Hepatocyte (in vitro differentiated cells): ENCODE measurements at regions not wholly inside any gene's neighbourhood (a gene's known extent, or its start where the extent isn't known, plus 50 kb on each side); places are given as distances from the start of the nearest gene placed in this dataset.

ENCODE experiments used
- DNase-seq: peaks from one replicate; pipeline ENCODE4 v3.0.0-alpha.2; 2016; ENCODE audit warnings: low spot score
- H2AFZ ChIP-seq: fragments of 200-600 bp; sonication (generic); 2 replicates; pipeline ENCODE4 v1.6.0; 2016; ENCODE audit warnings: antibody characterized with exemption, mild to moderate bottlenecking
- H3K27ac ChIP-seq: fragments of 200-600 bp; sonication (generic); 2 replicates; pipeline ENCODE4 v1.5.1; 2016; ENCODE audit warnings: mild to moderate bottlenecking
- H3K27me3 ChIP-seq: fragments of 200-600 bp; sonication (generic); 2 replicates; pipeline ENCODE4 v1.6.1; 2016
- H3K36me3 ChIP-seq: fragments of 200-600 bp; sonication (generic); replicated peaks from 2 replicates; pipeline ENCODE4 v1.5.1; 2016; ENCODE audit warnings: low read depth; ENCODE audit not compliant: insufficient read depth
- H3K4me1 ChIP-seq: fragments of 200-600 bp; sonication (generic); 2 replicates; pipeline ENCODE4 v1.5.1; 2016; ENCODE audit warnings: mild to moderate bottlenecking, moderate library complexity; ENCODE audit not compliant: insufficient read depth
- H3K4me2 ChIP-seq: fragments of 200-600 bp; sonication (generic); 2 replicates; pipeline ENCODE4 v1.6.0; 2016
- H3K4me3 ChIP-seq: fragments of 200-600 bp; sonication (generic); 2 replicates; pipeline ENCODE4 v1.5.1; 2016; ENCODE audit warnings: mild to moderate bottlenecking
- H3K79me2 ChIP-seq: fragments of 200-600 bp; sonication (generic); 2 replicates; pipeline ENCODE4 v1.6.0; 2017; ENCODE audit warnings: mild to moderate bottlenecking
- H3K9me2 ChIP-seq: fragments of 200-600 bp; sonication (generic); replicated peaks from 2 replicates; pipeline ENCODE4 v1.6.0; 2017; ENCODE audit warnings: mild to moderate bottlenecking; ENCODE audit not compliant: insufficient read depth
- H3K9me3 ChIP-seq: fragments of 200-600 bp; sonication (generic); 2 replicates; pipeline ENCODE4 v1.5.1; 2016; ENCODE audit warnings: low read depth, mild to moderate bottlenecking
- H4K20me1 ChIP-seq: fragments of 200-600 bp; sonication (generic); 2 replicates; pipeline ENCODE4 v1.6.0; 2016; ENCODE audit warnings: mild to moderate bottlenecking; ENCODE audit not compliant: insufficient read depth, poor library complexity, severe bottlenecking
- CTCF ChIP-seq: fragments of 200-600 bp; sonication (generic); IDR thresholded peaks from 2 replicates; pipeline ENCODE4 v1.5.1; 2016; ENCODE audit warnings: antibody characterized with exemption, mild to moderate bottlenecking; ENCODE audit not compliant: poor library complexity
- EZH2 ChIP-seq: fragments of 200-600 bp; sonication (generic); IDR thresholded peaks from 2 replicates; pipeline ENCODE4 v1.6.1; 2016; ENCODE audit warnings: antibody characterized with exemption, mild to moderate bottlenecking, borderline replicate concordance
- EZH2phosphoT487 ChIP-seq: fragments of 200-600 bp; sonication (generic); IDR thresholded peaks from one replicate; pipeline ENCODE4 v1.6.1; 2018; ENCODE audit warnings: antibody characterized with exemption, mild to moderate bottlenecking, low read depth, moderate library complexity; ENCODE audit not compliant: unreplicated experiment, severe bottlenecking
- WGBS: methylation state at CpG from one replicate; pipeline ENCODE4 v1.1.6; 2016; ENCODE audit warnings: low lambda C conversion rate; ENCODE audit errors: missing lambda C conversion rate; 5-methylcytosine and 5-hydroxymethylcytosine counted together

- Histone ChIP-seq H4K20me1 (no peaks in the 10 kb centered on the region), H3K4me2 (no peak overlapping the region), H3K4me1 (no peaks in the 10 kb centered on the region), H3K9me3 (no peaks in the 10 kb centered on the region), H3K27ac (no peak overlapping the region), H3K4me3 (no peak overlapping the region), H3K36me3 (no peaks in the 10 kb centered on the region), H2AFZ (no peak overlapping the region), H3K9me2 (no peaks in the 10 kb centered on the region), H3K27me3 (no peaks in the 10 kb centered on the region), H3K79me2 (no peaks in the 10 kb centered on the region)
- no peak for DNase-seq
- 76% methylated on average over 3 of the region's 3 CpGs for WGBS
- TF ChIP-seq CTCF (no peak), EZH2 (no peak), EZH2phosphoT487 (no peak)
These were observed 61.2 kb upstream of the KCNMB2 start for GRCh38 chr3:178475062-178475461.

DNA sequence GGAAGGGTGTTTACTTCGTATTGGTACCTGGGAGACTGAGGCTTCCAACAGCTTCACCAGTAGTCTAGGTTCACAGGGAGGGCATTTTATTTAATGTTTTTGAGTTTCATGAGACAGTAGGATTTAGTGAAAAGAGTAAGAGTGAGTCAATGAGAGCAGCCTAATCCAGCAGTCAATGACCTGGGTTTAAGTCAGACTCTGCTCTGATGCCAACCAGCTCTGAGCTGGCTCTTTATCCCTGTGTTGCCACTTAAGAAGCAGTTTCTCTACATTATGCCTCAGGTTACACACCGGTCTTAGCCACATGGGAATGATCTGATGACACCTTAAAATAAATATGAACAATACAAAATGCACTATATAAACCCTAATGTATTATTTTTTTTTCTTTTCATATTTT, 59.4 kb upstream of the KCNMB2 start:
- H3K9me3 ChIP-seq = no peaks in the 10 kb centered on the region
- H3K9me2 ChIP-seq = no peaks in the 10 kb centered on the region
- H3K4me3 ChIP-seq = no peak overlapping the region
- H3K36me3 ChIP-seq = no peaks in the 10 kb centered on the region
- H3K4me1 ChIP-seq = no peaks in the 10 kb centered on the region
- H3K27ac ChIP-seq = no peak overlapping the region
- WGBS = 89% methylated on average over 2 of the region's 2 CpGs
- TF ChIP-seq CTCF = no peak
- H3K79me2 ChIP-seq = no peaks in the 10 kb centered on the region
- no peak overlapping the region for H3K4me2 ChIP-seq
- no peak overlapping the region for H2AFZ ChIP-seq
- H4K20me1 ChIP-seq = no peaks in the 10 kb centered on the region
- no peaks in the 10 kb centered on the region for H3K27me3 ChIP-seq
- DNase-seq = no peak

DNA sequence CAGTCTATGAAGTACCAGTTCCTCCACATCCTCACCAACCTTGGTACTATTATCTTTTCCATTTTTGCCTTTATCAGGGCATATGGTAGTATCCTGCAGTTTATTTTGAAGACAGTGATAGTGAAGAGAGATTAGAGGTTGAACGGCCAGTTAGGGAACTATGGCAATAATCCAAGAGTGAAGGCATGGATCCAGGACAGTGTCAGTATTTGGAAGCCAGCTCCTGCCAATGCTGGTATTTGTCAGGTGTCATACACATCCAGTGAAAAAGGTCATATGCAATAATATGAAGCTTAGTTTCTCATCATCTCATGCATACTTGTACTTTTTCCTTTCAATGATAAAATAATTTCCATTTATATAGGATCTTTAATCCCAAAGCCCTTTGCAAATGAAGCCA, 56.8 kb upstream of the KCNMB2 start:
- Histone ChIP-seq H3K4me1 (no peaks in the 10 kb centered on the region), H3K9me2 (no peaks in the 10 kb centered on the region), H3K36me3 (no peaks in the 10 kb centered on the region), H3K4me3 (no peak overlapping the region), H2AFZ (no peak overlapping the region), H3K79me2 (no peaks in the 10 kb centered on the region), H3K9me3 (no peaks in the 10 kb centered on the region), H3K27me3 (no peaks in the 10 kb centered on the region), H3K4me2 (no peak overlapping the region), H4K20me1 (no peaks in the 10 kb centered on the region), H3K27ac (no peak overlapping the region)
- no peak for DNase-seq
- WGBS = 38% methylated on average over 1 of the region's 1 CpG
- no peak for TF ChIP-seq EZH2
- TF ChIP-seq EZH2phosphoT487 = no peak
- TF ChIP-seq CTCF = no peak

DNA sequence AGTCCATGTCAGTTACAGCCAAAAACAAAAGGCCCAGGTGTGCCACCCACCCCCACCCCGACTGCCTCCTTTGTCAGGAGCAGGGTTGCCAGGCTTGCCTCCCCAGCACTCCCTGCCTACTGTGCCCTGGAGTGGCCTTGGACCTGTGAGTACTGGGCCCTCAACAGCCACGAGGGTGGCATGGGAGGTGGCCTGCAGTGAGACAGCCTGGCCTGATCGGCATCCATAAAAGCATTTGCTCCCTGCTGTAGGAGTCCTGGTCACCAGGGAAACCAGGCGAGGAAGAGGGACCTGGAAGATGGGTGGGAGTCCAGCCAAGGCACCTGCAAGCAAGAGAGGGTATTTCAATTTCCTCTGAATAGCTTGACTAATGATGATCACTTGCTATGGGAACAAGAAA, 56.4 kb upstream of the KCNMB2 start:
- no peak overlapping the region for H3K4me3 ChIP-seq
- H2AFZ ChIP-seq = no peak overlapping the region
- no peaks in the 10 kb centered on the region for H3K79me2 ChIP-seq
- no peak for DNase-seq
- H3K27ac ChIP-seq = no peak overlapping the region
- TF ChIP-seq EZH2 (no peak), CTCF (no peak), EZH2phosphoT487 (no peak)
- no peaks in the 10 kb centered on the region for H4K20me1 ChIP-seq
- WGBS = 86% methylated on average over 4 of the region's 4 CpGs
- no peak overlapping the region for H3K4me2 ChIP-seq
- no peaks in the 10 kb centered on the region for H3K27me3 ChIP-seq
- no peaks in the 10 kb centered on the region for H3K4me1 ChIP-seq
- H3K9me3 ChIP-seq = no peaks in the 10 kb centered on the region
- no peaks in the 10 kb centered on the region for H3K36me3 ChIP-seq
- no peaks in the 10 kb centered on the region for H3K9me2 ChIP-seq
